Stimulated activated CD4-positive, alpha-beta T cell treated with anti-CD3 and anti-CD28 coated beads, Interleukin-4, amount 100 ng/mL, for 4 hours (primary cell): ENCODE measurements at regions not wholly inside any gene's neighbourhood (a gene's known extent, or its start where the extent isn't known, plus 50 kb on each side); places are given as distances from the start of the nearest gene placed in this dataset.
"Not testable (repeated sequence)": the region's sequence is repeated elsewhere in the genome, so short reads cannot be mapped to it uniquely, and the experiment has no call there.

ENCODE experiments used
- DNase-seq, 2 experiments: peaks; one replicate each; pipeline ENCODE4 v3.0.0-alpha.2; 2020

GRCh38 chr3:10628891-10629670, 123.7 kb upstream of the ATP2B2 start:
- DNase-seq: no peak

- DNase-seq: no peak
Observed at GRCh38 chr3:10629671-10630040, 124.3 kb upstream of the ATP2B2 start.

- no peak for DNase-seq
Observed at GRCh38 chr3:10631224-10631623, 125.8 kb upstream of the ATP2B2 start.

- no peak for DNase-seq
Observed at GRCh38 chr3:10632125-10632524, 126.7 kb upstream of the ATP2B2 start.

GRCh38 chr3:10632741-10633140, 127.4 kb upstream of the ATP2B2 start:
- DNase-seq: no peak

- DNase-seq: no peak
Observed at GRCh38 chr3:10635446-10636076, 130.2 kb upstream of the ATP2B2 start.

GRCh38 chr3:10637342-10637741, 132.0 kb upstream of the ATP2B2 start:
- no peak for DNase-seq

GRCh38 chr3:10638466-10638865, 133.1 kb upstream of the ATP2B2 start:
- no peak for DNase-seq

GRCh38 chr3:10641760-10642159, 136.4 kb upstream of the ATP2B2 start:
- DNase-seq: no peak

- DNase-seq: no peak
Observed at GRCh38 chr3:10644189-10644588, 138.8 kb upstream of the ATP2B2 start.

GRCh38 chr3:10645800-10646199, 140.4 kb upstream of the ATP2B2 start:
- no peak for DNase-seq

- DNase-seq: no peak
Observed at GRCh38 chr3:10646531-10647335, 141.3 kb upstream of the ATP2B2 start.

- DNase-seq: no peak
Observed at GRCh38 chr3:10647376-10647775, 142.0 kb upstream of the ATP2B2 start.

GRCh38 chr3:10648181-10648580, 142.8 kb upstream of the ATP2B2 start:
- DNase-seq: no peak

- not testable (repeated sequence) for DNase-seq
Observed at GRCh38 chr3:10649463-10649862, 144.1 kb upstream of the ATP2B2 start.

- no peak for DNase-seq
Observed at GRCh38 chr3:10651506-10651905, 146.1 kb upstream of the ATP2B2 start.

- no peak for DNase-seq
Observed at GRCh38 chr3:10653241-10653640, 147.9 kb upstream of the ATP2B2 start.

GRCh38 chr3:10653866-10654611, 148.7 kb upstream of the ATP2B2 start:
- no peak for DNase-seq

GRCh38 chr3:10655105-10655504, 149.7 kb upstream of the ATP2B2 start:
- no peak for DNase-seq

- DNase-seq: not testable (repeated sequence)
Observed at GRCh38 chr3:10657339-10657738, 152.0 kb upstream of the ATP2B2 start.

- DNase-seq: no peak
Observed at GRCh38 chr3:10665592-10665991, 150.4 kb upstream of the SLC6A11 start.

GRCh38 chr3:10666621-10667020, 149.4 kb upstream of the SLC6A11 start:
- DNase-seq: no peak

GRCh38 chr3:10667269-10667668, 148.8 kb upstream of the SLC6A11 start:
- no peak for DNase-seq
